GM12878 (cell line): ENCODE measurements at regions not wholly inside any gene's neighbourhood (a gene's known extent, or its start where the extent isn't known, plus 50 kb on each side); places are given as distances from the start of the nearest gene placed in this dataset.
A peak's percentile ranks its signal among the peaks of the same experiment; 100 is the strongest.

Experiments
- ATAC-seq: fragments of 200-7000 bp; cut with Tn5 transposase; 3 replicates; pipeline ENCODE4 v1.9.1; 2020; ENCODE audit warnings: mild to moderate bottlenecking, moderate library complexity
- BruUV-seq: library from RNA; stranded (reverse); fragments of 400-500 nt; replicated peaks from 2 replicates; lab custom pipeline; 2021; lab: Mats Ljungman, UMichigan
- CTCF ChIA-PET: fragments of 300-600 bp; sonication (Branson Sonifier 250); formaldehyde crosslinking; extraction: SDS; loops from one replicate; lab custom pipeline; 2021; ENCODE audit warnings: inconsistent platforms; lab: Yijun Ruan, JAX
- POLR2A ChIA-PET: fragments of 350-600 bp; formaldehyde crosslinking; extraction: SDS; loops from one replicate; lab custom pipeline; 2021; ENCODE audit warnings: inconsistent platforms; lab: Charles Lee
- RAD21 ChIA-PET: fragments of 300-600 bp; sonication (Branson Sonifier 250); formaldehyde crosslinking; loops from one replicate; lab custom pipeline; 2023; ENCODE audit warnings: antibody characterized with exemption; ENCODE audit not compliant: unreplicated experiment; lab: Charles Lee
- SMC1A ChIA-PET: fragments of 300-600 bp; sonication (Branson Sonifier 250); formaldehyde crosslinking; loops from one replicate; lab custom pipeline; 2023; ENCODE audit not compliant: unreplicated experiment, uncharacterized antibody; lab: Charles Lee
- DNase-seq: peaks from one replicate; pipeline ENCODE4 v3.0.0-alpha.2; 2011; ENCODE audit warnings: low read depth, low spot score
- FAIRE-seq: peaks from 3 replicates; lab custom pipeline; 2011; peaks lifted over from hg19 to GRCh38; lab: Jason Lieb, UNC
- H2AFZ ChIP-seq: 2 replicates; pipeline ENCODE4 v1.6.0; 2011; ENCODE audit warnings: low read depth, low read length, control low read depth; ENCODE audit not compliant: control insufficient read depth
- H3K27ac ChIP-seq: 2 replicates; pipeline ENCODE4 v1.5.1; 2011; ENCODE audit warnings: control low read depth; ENCODE audit not compliant: control insufficient read depth, insufficient read depth
- H3K27me3 ChIP-seq, 2 experiments: replicated peaks in 1 of 2; 2 replicates each; pipeline versions ENCODE4 v1.6.0 to v1.6.1; 2011; ENCODE audit warnings: low read length in 1 of 2; ENCODE audit not compliant: control insufficient read depth in 2 of 2, insufficient read depth in 2 of 2
- H3K36me3 ChIP-seq, 2 experiments: 2 replicates each; pipeline ENCODE4 v1.5.1; 2011; ENCODE audit warnings: low read length in 1 of 2; ENCODE audit not compliant: control insufficient read depth in 2 of 2, insufficient read depth in 2 of 2
- H3K4me1 ChIP-seq: 2 replicates; pipeline ENCODE4 v1.6.1; 2011; ENCODE audit warnings: mild to moderate bottlenecking, low read length, moderate library complexity, mixed read lengths; ENCODE audit not compliant: control insufficient read depth, insufficient read depth
- H3K4me2 ChIP-seq: 2 replicates; pipeline ENCODE4 v1.6.0; 2011; ENCODE audit warnings: control low read depth; ENCODE audit not compliant: control insufficient read depth, insufficient read depth
- H3K4me3 ChIP-seq: fragments of 200-600 bp; sonication (generic); 2 replicates; pipeline ENCODE4 v1.5.1; 2016
- H3K79me2 ChIP-seq: 2 replicates; pipeline ENCODE4 v1.6.0; 2011; ENCODE audit warnings: low read length; ENCODE audit not compliant: control insufficient read depth, insufficient read depth
- H3K9ac ChIP-seq: 2 replicates; pipeline ENCODE4 v1.8.0; 2011; ENCODE audit warnings: low read length, control low read depth, mixed read lengths; ENCODE audit not compliant: control insufficient read depth, insufficient read depth
- H3K9me3 ChIP-seq: replicated peaks from 3 replicates; pipeline ENCODE4 v1.5.1; 2011; ENCODE audit warnings: mild to moderate bottlenecking, low read length; ENCODE audit not compliant: control insufficient read depth, insufficient read depth
- H4K20me1 ChIP-seq: 2 replicates; pipeline ENCODE4 v1.6.0; 2011; ENCODE audit not compliant: control insufficient read depth, insufficient read depth
- BHLHE40 ChIP-seq, 2 experiments: fragments of 450-650 bp in 1 of 2; IDR thresholded peaks; 2 replicates each; pipeline ENCODE4 v1.6.1; 2011 to 2017; ENCODE audit warnings: low read depth in 2 of 2, borderline replicate concordance in 1 of 2, improper control_type of control experiment in 1 of 2, low read length in 1 of 2, mild to moderate bottlenecking in 1 of 2
- BMI1 ChIP-seq: fragments of 450-650 bp; IDR thresholded peaks from 2 replicates; pipeline ENCODE4 v1.6.1; 2016; ENCODE audit warnings: mild to moderate bottlenecking, moderate library complexity, borderline replicate concordance
- CBFB ChIP-seq: IDR thresholded peaks from 2 replicates; pipeline ENCODE4 v1.6.1; 2016; ENCODE audit warnings: antibody characterized with exemption, low read depth
- E4F1 ChIP-seq: fragments of 450-650 bp; IDR thresholded peaks from 2 replicates; pipeline ENCODE4 v1.6.1; 2018; ENCODE audit warnings: borderline replicate concordance, mild to moderate bottlenecking; ENCODE audit not compliant: partially characterized antibody
- FOXM1 ChIP-seq: IDR thresholded peaks from 2 replicates; pipeline ENCODE4 v1.6.1; 2012; ENCODE audit warnings: low read depth, mild to moderate bottlenecking, inconsistent platforms, low read length, moderate library complexity
- HDAC6 ChIP-seq: fragments of 200-600 bp; sonication (generic); IDR thresholded peaks from one replicate; pipeline ENCODE4 v1.8.0; 2017; ENCODE audit warnings: antibody characterized with exemption; ENCODE audit not compliant: unreplicated experiment
- HSF1 ChIP-seq: fragments of 150-350 bp; IDR thresholded peaks from 2 replicates; pipeline ENCODE4 v1.6.1; 2014; ENCODE audit warnings: mild to moderate bottlenecking, low read depth, low read length
- LARP7 ChIP-seq: fragments of 450-650 bp; IDR thresholded peaks from 2 replicates; pipeline ENCODE4 v1.6.1; 2017; ENCODE audit warnings: mild to moderate bottlenecking
- PAX8 ChIP-seq: fragments of 450-650 bp; IDR thresholded peaks from 2 replicates; pipeline ENCODE4 v1.6.1; 2017; ENCODE audit warnings: mild to moderate bottlenecking, moderate library complexity
- POLR2A ChIP-seq: IDR thresholded peaks from 2 replicates; pipeline ENCODE4 v1.6.1; 2011; ENCODE audit warnings: low read depth, mild to moderate bottlenecking, low read length
- RCOR1 ChIP-seq: conservative IDR thresholded peaks from 2 replicates; pipeline ENCODE4 v1.6.1; 2012; ENCODE audit warnings: low read depth, low read length, improper control_type of control experiment
- SMC3 ChIP-seq: IDR thresholded peaks from 2 replicates; pipeline ENCODE4 v1.6.1; 2011; ENCODE audit warnings: low read length, improper control_type of control experiment, borderline replicate concordance
- SP1 ChIP-seq: IDR thresholded peaks from one replicate; pipeline ENCODE4 v1.6.1; 2011; ENCODE audit warnings: low read depth, low read length
- TARDBP ChIP-seq: IDR thresholded peaks from 2 replicates; pipeline ENCODE4 v1.6.1; 2016; ENCODE audit warnings: borderline replicate concordance
- YBX1 ChIP-seq: fragments of 450-650 bp; IDR thresholded peaks from 2 replicates; pipeline ENCODE4 v1.6.1; 2016; ENCODE audit warnings: antibody characterized with exemption
- WGBS: methylation state at CpG from one replicate; pipeline ENCODE4 v1.1.6; 2016; ENCODE audit warnings: low lambda C conversion rate; ENCODE audit not compliant: insufficient replicate concordance, insufficient coverage; ENCODE audit errors: missing lambda C conversion rate; 5-methylcytosine and 5-hydroxymethylcytosine counted together
- in situ Hi-C: fragments of 300-500 bp; cut with MboI; formaldehyde crosslinking; loops from 9 replicates; pipeline ENCODE4 v1.14.3; 2018; ENCODE audit warnings: mixed read lengths
- intact Hi-C: fragments of 100-400 bp; cut with micrococcal nuclease; formaldehyde crosslinking; loops from one replicate; pipeline ENCODE4 v1.14.2; 2022; ENCODE audit not compliant: unreplicated experiment
- TF ChIP-seq, protein P1 (sequence below): fragments of 450-650 bp; formaldehyde crosslinking; IDR thresholded peaks from 2 replicates; pipeline ENCODE4 v1.4.0; 2020; ENCODE audit warnings: mild to moderate bottlenecking, moderate library complexity

- TF ChIP-seq E4F1 (no peak), RCOR1 (no peak), POLR2A (no peak)
Measured at GRCh38 chr6:168885196-168885595, 368.4 kb downstream of the THBS2 start (continued).

DNA sequence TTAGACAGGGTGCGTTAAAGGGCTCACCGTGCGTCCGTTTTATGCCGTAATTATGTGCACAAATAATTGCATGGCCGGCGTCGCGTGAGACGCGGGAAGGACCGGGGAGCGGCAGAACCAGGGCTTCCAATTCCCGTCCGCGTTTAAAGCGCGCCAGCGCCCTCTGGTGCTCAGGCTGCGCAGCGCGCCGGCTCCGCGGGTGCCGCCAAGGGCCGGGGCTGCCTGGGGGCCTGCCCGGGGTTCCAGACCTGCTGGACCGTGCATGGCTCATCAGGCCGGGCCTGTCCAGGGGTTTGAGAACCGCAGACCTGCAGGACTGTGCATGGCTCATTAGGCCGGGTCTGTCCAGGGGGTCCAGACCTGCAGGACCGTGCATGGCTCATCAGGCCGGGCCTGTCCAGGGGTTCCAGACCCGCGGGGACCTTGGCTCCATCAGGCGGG lies 369.0 kb downstream of the THBS2 start:
- Histone ChIP-seq H4K20me1 (no peaks in the 10 kb centered on the region), H3K4me2 (peak overlapping the region; percentile 55), H3K36me3 (no peaks in the 10 kb centered on the region), H3K4me1 (no peaks in the 10 kb centered on the region), H3K27ac (no peak overlapping the region), H3K79me2 (no peaks in the 10 kb centered on the region), H3K9ac (no peak overlapping the region), H3K4me3 (no peak overlapping the region), H3K27me3 (no peaks in the 10 kb centered on the region), H2AFZ (peak overlapping the region; percentile 29; the same call in 1 of the 2 replicates), H3K9me3 (no peaks in the 10 kb centered on the region; the same call in 2 of the 3 replicates)
- FAIRE-seq (no peak), ATAC-seq (peak; percentile 79), DNase-seq (no peak)
- POLR2A ChIA-PET, result no interaction called here
- RAD21 ChIA-PET, result no interaction called here
- SMC1A ChIA-PET, result no interaction called here
- intact Hi-C loops (loop anchor here (1.0 to 10.0 kb wide), 2 partner anchors 514 to 730 kb away; no protein-coding TSS in a partner anchor), in situ Hi-C loops (no loop called here)
- BruUV-seq, result no TSS peak
- 18% methylated on average over 37 of the region's 37 CpGs for WGBS
- CTCF ChIA-PET, result no interaction called here
- TF ChIP-seq SMC3, result peak; percentile 36; the same call in 1 of the 2 replicates
- TF ChIP-seq, protein P1, sequence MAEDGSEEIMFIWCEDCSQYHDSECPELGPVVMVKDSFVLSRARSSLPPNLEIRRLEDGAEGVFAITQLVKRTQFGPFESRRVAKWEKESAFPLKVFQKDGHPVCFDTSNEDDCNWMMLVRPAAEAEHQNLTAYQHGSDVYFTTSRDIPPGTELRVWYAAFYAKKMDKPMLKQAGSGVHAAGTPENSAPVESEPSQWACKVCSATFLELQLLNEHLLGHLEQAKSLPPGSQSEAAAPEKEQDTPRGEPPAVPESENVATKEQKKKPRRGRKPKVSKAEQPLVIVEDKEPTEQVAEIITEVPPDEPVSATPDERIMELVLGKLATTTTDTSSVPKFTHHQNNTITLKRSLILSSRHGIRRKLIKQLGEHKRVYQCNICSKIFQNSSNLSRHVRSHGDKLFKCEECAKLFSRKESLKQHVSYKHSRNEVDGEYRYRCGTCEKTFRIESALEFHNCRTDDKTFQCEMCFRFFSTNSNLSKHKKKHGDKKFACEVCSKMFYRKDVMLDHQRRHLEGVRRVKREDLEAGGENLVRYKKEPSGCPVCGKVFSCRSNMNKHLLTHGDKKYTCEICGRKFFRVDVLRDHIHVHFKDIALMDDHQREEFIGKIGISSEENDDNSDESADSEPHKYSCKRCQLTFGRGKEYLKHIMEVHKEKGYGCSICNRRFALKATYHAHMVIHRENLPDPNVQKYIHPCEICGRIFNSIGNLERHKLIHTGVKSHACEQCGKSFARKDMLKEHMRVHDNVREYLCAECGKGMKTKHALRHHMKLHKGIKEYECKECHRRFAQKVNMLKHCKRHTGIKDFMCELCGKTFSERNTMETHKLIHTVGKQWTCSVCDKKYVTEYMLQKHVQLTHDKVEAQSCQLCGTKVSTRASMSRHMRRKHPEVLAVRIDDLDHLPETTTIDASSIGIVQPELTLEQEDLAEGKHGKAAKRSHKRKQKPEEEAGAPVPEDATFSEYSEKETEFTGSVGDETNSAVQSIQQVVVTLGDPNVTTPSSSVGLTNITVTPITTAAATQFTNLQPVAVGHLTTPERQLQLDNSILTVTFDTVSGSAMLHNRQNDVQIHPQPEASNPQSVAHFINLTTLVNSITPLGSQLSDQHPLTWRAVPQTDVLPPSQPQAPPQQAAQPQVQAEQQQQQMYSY, result no peak
- no peak for TF ChIP-seq BMI1
- TF ChIP-seq SP1, result no peak
- no peak for TF ChIP-seq LARP7
- no peak for TF ChIP-seq CBFB
- no peak for TF ChIP-seq TARDBP
- TF ChIP-seq FOXM1, result no peak
- TF ChIP-seq HSF1, result no peak
- no peak for TF ChIP-seq YBX1
- no peak for TF ChIP-seq PAX8
- TF ChIP-seq BHLHE40 (IDR thresholded peaks at IDR 0.05; ENCODE audit: borderline replicate concordance in 1 of 2, low read depth in 2 of 2, low read length in 1 of 2), result 0 out of 4 replicates have a peak, but pooled peaks have one; percentile 22 to 30
- TF ChIP-seq HDAC6, result no peak
